Ureter (tissue), 1 donor: ENCODE measurements at regions not wholly inside any gene's neighbourhood (a gene's known extent, or its start where the extent isn't known, plus 50 kb on each side); places are given as distances from the start of the nearest gene placed in this dataset.

Experiments
- DNase-seq: peaks from one replicate; pipeline ENCODE4 v3.0.0-alpha.2; 2020; ENCODE audit warnings: low spot score
- donor health status: DM: yes; HTN: yes; CAD: no.

- no peak for DNase-seq
Observed at GRCh38 chr13:34620074-34620850, 321.8 kb upstream of the NBEA start.

GRCh38 chr13:34620862-34621261 is 321.2 kb upstream of the NBEA start:
- DNase-seq = no peak

- DNase-seq = no peak
Observed at GRCh38 chr13:34623331-34623730, 318.7 kb upstream of the NBEA start.

- no peak for DNase-seq
Observed at GRCh38 chr13:34627509-34628208, 314.4 kb upstream of the NBEA start.

- no peak for DNase-seq
Observed at GRCh38 chr13:34628209-34628682, 313.8 kb upstream of the NBEA start.

GRCh38 chr13:34634448-34634847 is 307.6 kb upstream of the NBEA start:
- DNase-seq = no peak

- no peak for DNase-seq
Observed at GRCh38 chr13:34637138-34637537, 304.9 kb upstream of the NBEA start.

- DNase-seq = no peak
Observed at GRCh38 chr13:34637636-34638035, 304.4 kb upstream of the NBEA start.

- no peak for DNase-seq
Observed at GRCh38 chr13:34638897-34639296, 303.2 kb upstream of the NBEA start.

- DNase-seq = no peak
Observed at GRCh38 chr13:34640179-34640992, 301.7 kb upstream of the NBEA start.

- no peak for DNase-seq
Observed at GRCh38 chr13:34640993-34641330, 301.1 kb upstream of the NBEA start.

GRCh38 chr13:34647379-34648150 is 294.5 kb upstream of the NBEA start:
- no peak for DNase-seq

GRCh38 chr13:34654203-34654602 is 287.9 kb upstream of the NBEA start:
- DNase-seq = no peak

- DNase-seq = no peak
Observed at GRCh38 chr13:34654647-34655046, 287.4 kb upstream of the NBEA start.

GRCh38 chr13:34655554-34655953 is 286.5 kb upstream of the NBEA start:
- DNase-seq = no peak

GRCh38 chr13:34657716-34658115 is 284.4 kb upstream of the NBEA start:
- no peak for DNase-seq

- DNase-seq = no peak
Observed at GRCh38 chr13:34667286-34668218, 274.5 kb upstream of the NBEA start.

- DNase-seq = no peak
Observed at GRCh38 chr13:34671137-34671536, 270.9 kb upstream of the NBEA start.

GRCh38 chr13:34672631-34673030 is 269.4 kb upstream of the NBEA start:
- no peak for DNase-seq

GRCh38 chr13:34675626-34676025 is 266.4 kb upstream of the NBEA start:
- no peak for DNase-seq

GRCh38 chr13:34678154-34678553 is 263.9 kb upstream of the NBEA start:
- no peak for DNase-seq
